Endothelial cell of umbilical vein (primary cell): ENCODE measurements at regions not wholly inside any gene's neighbourhood (a gene's known extent, or its start where the extent isn't known, plus 50 kb on each side); places are given as distances from the start of the nearest gene placed in this dataset.

Experiments
- BruUV-seq: library from RNA; stranded (reverse); fragments of 400-500 nt; replicated peaks from 2 replicates; lab custom pipeline; 2021; lab: Mats Ljungman, UMichigan
- CTCF ChIA-PET: fragments of 300-600, 350-600 bp; sonication (Branson Sonifier 250); formaldehyde crosslinking; loops from one replicate; lab custom pipeline; 2021; ENCODE audit warnings: antibody characterized with exemption, inconsistent platforms; lab: Charles Lee
- POLR2A ChIA-PET: fragments of 300-600, 350-600 bp; sonication (Branson Sonifier 250); formaldehyde crosslinking; loops from one replicate; lab custom pipeline; 2021; ENCODE audit warnings: antibody characterized with exemption, inconsistent platforms; lab: Charles Lee
- DNase-seq: peaks from one replicate; pipeline ENCODE4 v3.0.0-alpha.2; 2011; ENCODE audit warnings: low read depth, low spot score
- FAIRE-seq: peaks from 2 replicates; lab custom pipeline; 2011; peaks lifted over from hg19 to GRCh38; lab: Jason Lieb, UNC
- H2AFZ ChIP-seq: 2 replicates; pipeline ENCODE4 v1.6.0; 2012; ENCODE audit warnings: low read depth, low read length, control low read depth, inconsistent platforms
- H3K27ac ChIP-seq: 2 replicates; pipeline ENCODE4 v1.5.1; 2011; ENCODE audit warnings: low read depth, mild to moderate bottlenecking, control low read depth, low read length, moderate library complexity; ENCODE audit not compliant: insufficient read depth
- H3K27me3 ChIP-seq, 2 experiments: 2 replicates each; pipeline versions ENCODE4 v1.6.0 to v1.6.1; 2011; ENCODE audit warnings: low read length in 2 of 2, mixed read lengths in 1 of 2; ENCODE audit not compliant: control insufficient read depth in 2 of 2, insufficient read depth in 2 of 2
- H3K36me3 ChIP-seq, 2 experiments: 2 replicates in 1 of 2; 3 replicates in 1 of 2; pipeline ENCODE4 v1.5.1; 2011; ENCODE audit warnings: low read length in 2 of 2, mild to moderate bottlenecking in 1 of 2, moderate library complexity in 1 of 2; ENCODE audit not compliant: control insufficient read depth in 2 of 2, insufficient read depth in 2 of 2; ENCODE audit errors: extremely low read depth in 1 of 2
- H3K4me1 ChIP-seq: 3 replicates; pipeline ENCODE4 v1.5.1; 2011; ENCODE audit warnings: mild to moderate bottlenecking, low read length; ENCODE audit not compliant: control insufficient read depth, insufficient read depth; ENCODE audit errors: extremely low read depth
- H3K4me2 ChIP-seq: 2 replicates; pipeline ENCODE4 v1.6.1; 2011; ENCODE audit warnings: low read length, control low read depth, mixed read lengths; ENCODE audit not compliant: insufficient read depth
- H3K4me3 ChIP-seq, 3 experiments: fragments of 200-600 bp in 1 of 3; sonication (generic), shearing (Covaris generic) in 1 of 3; replicated peaks in 1 of 3; 2 replicates each; pipeline ENCODE4 v1.5.1; 2011 to 2016; ENCODE audit warnings: control low read depth in 3 of 3, low read length in 3 of 3, mild to moderate bottlenecking in 2 of 3, inconsistent platforms in 1 of 3, low read depth in 1 of 3, moderate library complexity in 1 of 3; ENCODE audit not compliant: insufficient read depth in 1 of 3
- H3K79me2 ChIP-seq: 2 replicates; pipeline ENCODE4 v1.6.0; 2012; ENCODE audit warnings: low read length, inconsistent platforms; ENCODE audit not compliant: control insufficient read depth, insufficient read depth
- H3K9ac ChIP-seq: replicated peaks from 2 replicates; pipeline ENCODE3; 2011; ENCODE audit warnings: low read length, control low read depth; ENCODE audit not compliant: insufficient read depth; ENCODE audit errors: extremely low read depth
- H3K9me1 ChIP-seq: replicated peaks from 3 replicates; pipeline ENCODE4 v1.6.0; 2011; ENCODE audit warnings: mild to moderate bottlenecking, low read length; ENCODE audit not compliant: control insufficient read depth, insufficient read depth; ENCODE audit errors: extremely low read depth
- H3K9me3 ChIP-seq: replicated peaks from 2 replicates; pipeline ENCODE4 v1.5.1; 2012; ENCODE audit warnings: low read length, inconsistent platforms; ENCODE audit not compliant: control insufficient read depth, insufficient read depth
- H4K20me1 ChIP-seq: replicated peaks from 2 replicates; pipeline ENCODE3; 2011; ENCODE audit warnings: mild to moderate bottlenecking, low read length; ENCODE audit not compliant: control insufficient read depth, insufficient read depth; ENCODE audit errors: extremely low read depth
- EZH2 ChIP-seq: IDR thresholded peaks from 2 replicates; pipeline ENCODE4 v1.6.1; 2012; ENCODE audit warnings: borderline replicate concordance, low read depth, mild to moderate bottlenecking, moderate library complexity, low read length, inconsistent platforms; ENCODE audit not compliant: severe bottlenecking
- FOS ChIP-seq: IDR thresholded peaks from 2 replicates; pipeline ENCODE4 v1.6.1; 2011; ENCODE audit warnings: mild to moderate bottlenecking, low read length, moderate library complexity, borderline replicate concordance; ENCODE audit not compliant: insufficient read depth
- GATA2 ChIP-seq: IDR thresholded peaks from 2 replicates; pipeline ENCODE4 v1.7.0; 2011; ENCODE audit warnings: low read depth, mild to moderate bottlenecking, moderate library complexity, mixed read lengths, low read length; ENCODE audit not compliant: insufficient read length, insufficient read depth
- JUN ChIP-seq: IDR thresholded peaks from 2 replicates; pipeline ENCODE4 v1.6.1; 2011; ENCODE audit warnings: borderline replicate concordance, low read depth; ENCODE audit not compliant: insufficient read length, insufficient read depth
- MYC ChIP-seq: IDR thresholded peaks from one replicate; pipeline ENCODE4 v1.6.1; 2011; ENCODE audit warnings: mild to moderate bottlenecking, low read depth, low read length
- POLR2A ChIP-seq: IDR thresholded peaks from 2 replicates; pipeline ENCODE4 v1.6.1; 2012; ENCODE audit warnings: low read depth, mild to moderate bottlenecking, control low read depth, low read length
- POLR2AphosphoS5 ChIP-seq: IDR thresholded peaks from 2 replicates; pipeline ENCODE4 v1.6.1; 2012; ENCODE audit warnings: low read depth, mild to moderate bottlenecking, control low read depth, low read length, moderate library complexity; ENCODE audit not compliant: insufficient read depth
- dilution Hi-C: fragments of 300-500 bp; cut with MboI; formaldehyde crosslinking; loops from one replicate; pipeline ENCODE4 v1.15.0; 2019; ENCODE audit warnings: low sequenced_read_pairs; ENCODE audit not compliant: extremely low pct_ligation_motif_present
- intact Hi-C: fragments of 100-400 bp; cut with micrococcal nuclease; formaldehyde crosslinking; loops from one replicate; pipeline ENCODE4 v1.10.0; 2022
- TF ChIP-seq, protein P1 (sequence below): IDR thresholded peaks from 2 replicates; pipeline ENCODE4 v1.6.1; 2011; ENCODE audit not compliant: insufficient read depth, insufficient read length
- TF ChIP-seq, protein P2 (sequence below), 2 donors: IDR thresholded peaks; 1 replicate in 1 of 2; 2 replicates in 1 of 2; pipeline ENCODE4 v1.5.1; 2011; ENCODE audit warnings: low read length in 2 of 2, mild to moderate bottlenecking in 2 of 2, moderate library complexity in 2 of 2, control low read depth in 1 of 2, inconsistent platforms in 1 of 2, low read depth in 1 of 2; ENCODE audit not compliant: insufficient read depth in 1 of 2; ENCODE audit errors: extremely low read depth in 1 of 2

DNA sequence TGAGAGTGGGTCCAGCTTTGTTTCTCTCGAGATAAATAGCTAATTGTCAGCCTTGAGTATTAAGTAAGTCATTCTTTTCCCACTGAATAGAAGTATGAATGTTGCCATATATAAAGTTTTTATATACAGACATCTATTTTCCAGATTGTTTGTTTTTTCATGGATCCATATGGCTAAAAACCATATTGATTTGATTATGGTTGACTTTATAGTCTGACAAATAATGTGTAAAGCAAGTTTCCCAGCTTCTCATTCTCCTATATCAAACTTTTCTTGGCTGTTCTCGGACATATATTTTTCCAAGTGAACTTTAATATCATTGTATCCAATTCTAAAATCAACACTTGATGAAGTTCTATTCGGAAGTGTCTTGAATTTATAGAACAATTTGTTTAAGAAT lies 352.4 kb upstream of the MEOX2 start:
- POLR2A ChIA-PET, result no interaction called here
- H3K27me3 ChIP-seq, result no peaks in the 10 kb centered on the region
- H3K4me3 ChIP-seq, result no peak overlapping the region
- no TSS peak for BruUV-seq
- no peaks in the 10 kb centered on the region for H3K36me3 ChIP-seq
- no peak for DNase-seq
- TF ChIP-seq GATA2 (no peak), JUN (no peak), EZH2 (no peak), POLR2A (no peak), POLR2AphosphoS5 (no peak), MYC (no peak), FOS (no peak)
- TF ChIP-seq, protein P1, sequence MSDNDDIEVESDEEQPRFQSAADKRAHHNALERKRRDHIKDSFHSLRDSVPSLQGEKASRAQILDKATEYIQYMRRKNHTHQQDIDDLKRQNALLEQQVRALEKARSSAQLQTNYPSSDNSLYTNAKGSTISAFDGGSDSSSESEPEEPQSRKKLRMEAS, result no peak
- TF ChIP-seq, protein P2, sequence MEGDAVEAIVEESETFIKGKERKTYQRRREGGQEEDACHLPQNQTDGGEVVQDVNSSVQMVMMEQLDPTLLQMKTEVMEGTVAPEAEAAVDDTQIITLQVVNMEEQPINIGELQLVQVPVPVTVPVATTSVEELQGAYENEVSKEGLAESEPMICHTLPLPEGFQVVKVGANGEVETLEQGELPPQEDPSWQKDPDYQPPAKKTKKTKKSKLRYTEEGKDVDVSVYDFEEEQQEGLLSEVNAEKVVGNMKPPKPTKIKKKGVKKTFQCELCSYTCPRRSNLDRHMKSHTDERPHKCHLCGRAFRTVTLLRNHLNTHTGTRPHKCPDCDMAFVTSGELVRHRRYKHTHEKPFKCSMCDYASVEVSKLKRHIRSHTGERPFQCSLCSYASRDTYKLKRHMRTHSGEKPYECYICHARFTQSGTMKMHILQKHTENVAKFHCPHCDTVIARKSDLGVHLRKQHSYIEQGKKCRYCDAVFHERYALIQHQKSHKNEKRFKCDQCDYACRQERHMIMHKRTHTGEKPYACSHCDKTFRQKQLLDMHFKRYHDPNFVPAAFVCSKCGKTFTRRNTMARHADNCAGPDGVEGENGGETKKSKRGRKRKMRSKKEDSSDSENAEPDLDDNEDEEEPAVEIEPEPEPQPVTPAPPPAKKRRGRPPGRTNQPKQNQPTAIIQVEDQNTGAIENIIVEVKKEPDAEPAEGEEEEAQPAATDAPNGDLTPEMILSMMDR (IDR thresholded peaks at IDR 0.05; ENCODE audit: extremely low read depth in 1 of 2, insufficient read depth in 1 of 2, low read depth in 1 of 2, low read length in 2 of 2), result no peak
- H3K9me3 ChIP-seq, result no peaks in the 10 kb centered on the region
- H2AFZ ChIP-seq, result no peak overlapping the region
- FAIRE-seq, result peak; percentile 46
- no peak overlapping the region for H3K9ac ChIP-seq
- no peak overlapping the region for H3K27ac ChIP-seq
- H3K9me1 ChIP-seq, result no peaks in the 10 kb centered on the region
- no peaks in the 10 kb centered on the region for H3K4me1 ChIP-seq
- dilution Hi-C loops (no loop called here), intact Hi-C loops (no loop called here)
- no peak overlapping the region for H3K4me2 ChIP-seq
- H4K20me1 ChIP-seq, result no peaks in the 10 kb centered on the region
- CTCF ChIA-PET, result interaction anchor here (1.1 to 1.3 kb wide), 2 partner anchors 14 to 318 kb away, joined by 3 read pairs; no protein-coding TSS in a partner anchor
- H3K79me2 ChIP-seq, result no peaks in the 10 kb centered on the region
